NCI-H1048 (cell line): ENCODE measurements at regions not wholly inside any gene's neighbourhood (a gene's known extent, or its start where the extent isn't known, plus 50 kb on each side); places are given as distances from the start of the nearest gene placed in this dataset.
"Not testable (repeated sequence)": the region's sequence is repeated elsewhere in the genome, so short reads cannot be mapped to it uniquely, and the experiment has no call there.

Source experiments
- DNase-seq: peaks from one replicate; lab custom pipeline; 2025; lab: John Stamatoyannopoulos, UW

DNA sequence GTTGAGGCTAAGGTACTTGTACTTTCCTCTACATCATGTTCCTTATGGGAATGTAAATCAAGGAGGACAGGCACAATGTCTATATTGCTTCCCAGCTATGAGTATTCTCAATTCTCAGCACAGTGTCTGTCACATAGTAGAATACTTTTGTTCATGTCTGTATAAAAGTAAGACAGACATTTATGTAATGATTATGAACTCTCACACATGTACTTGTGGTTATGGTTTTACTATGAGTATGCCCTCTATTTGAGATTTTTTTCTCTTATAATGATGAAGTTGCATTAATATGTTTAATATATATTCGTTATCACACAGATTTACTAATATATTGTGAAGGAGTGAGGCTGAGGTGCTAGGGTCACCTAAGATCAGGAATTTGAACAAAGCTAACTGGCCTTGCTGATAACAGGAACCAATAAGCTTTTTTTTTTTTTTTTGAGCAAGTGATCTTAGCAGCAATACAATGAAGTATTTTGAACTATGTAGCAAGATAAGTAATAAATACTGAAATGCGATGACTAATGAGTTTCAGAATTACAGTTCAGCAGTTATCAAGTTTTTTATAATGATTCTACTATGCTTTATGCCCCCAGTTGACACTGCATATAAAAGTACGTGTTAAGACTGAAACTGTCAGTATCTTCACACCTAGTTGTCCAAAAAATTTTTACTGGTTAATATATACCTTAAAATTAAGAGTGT is 623.1 kb downstream of the HTR1B start:
- no peak for DNase-seq

GRCh38 chr6:76839505-76839904 is 623.8 kb downstream of the HTR1B start:
- DNase-seq: no peak

DNA sequence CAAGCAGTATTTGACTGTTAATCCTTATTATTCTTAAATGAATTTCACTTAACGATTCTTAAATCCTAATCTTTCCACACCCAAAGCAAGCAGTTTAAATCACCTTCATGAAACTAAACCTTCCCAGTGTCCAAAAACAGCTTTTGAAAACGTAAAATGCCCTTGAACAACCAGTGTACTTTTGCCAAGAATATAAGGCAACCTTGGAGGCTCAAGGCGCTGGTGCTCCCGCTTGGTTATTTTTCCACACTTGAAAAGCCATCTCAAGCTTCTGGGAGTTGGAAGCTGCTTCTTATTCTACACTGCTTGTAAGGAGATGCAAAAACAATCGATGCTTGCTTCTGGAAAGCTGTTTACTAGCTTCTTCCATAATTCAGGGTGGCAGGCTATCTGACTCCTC is 625.7 kb downstream of the HTR1B start:
- DNase-seq: no peak

GRCh38 chr6:76835695-76836094 is 627.6 kb downstream of the HTR1B start:
- DNase-seq: no peak

GRCh38 chr6:76835293-76835692 is 628.0 kb downstream of the HTR1B start:
- DNase-seq: no peak

GRCh38 chr6:76834399-76834798 is 628.9 kb downstream of the HTR1B start:
- no peak for DNase-seq

DNA sequence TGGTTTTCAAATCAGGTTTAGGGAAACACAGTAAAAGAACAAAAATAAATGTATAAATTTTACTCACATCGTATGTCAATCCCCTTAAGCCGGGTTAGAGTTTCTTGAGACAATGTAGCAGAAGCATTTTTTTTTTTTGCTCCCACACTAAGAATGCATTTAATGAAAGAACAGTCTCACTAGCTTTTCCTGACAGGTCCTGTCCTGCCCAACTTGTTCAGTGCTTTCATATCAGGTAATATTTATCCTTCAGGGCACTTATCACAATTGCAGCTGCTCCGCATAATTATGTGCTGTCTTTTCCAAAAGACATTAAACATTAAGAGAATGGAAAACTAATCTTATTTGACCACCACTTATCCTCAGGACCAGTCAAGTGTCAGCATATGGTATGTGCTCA is 632.0 kb downstream of the HTR1B start:
- DNase-seq: no peak

DNA sequence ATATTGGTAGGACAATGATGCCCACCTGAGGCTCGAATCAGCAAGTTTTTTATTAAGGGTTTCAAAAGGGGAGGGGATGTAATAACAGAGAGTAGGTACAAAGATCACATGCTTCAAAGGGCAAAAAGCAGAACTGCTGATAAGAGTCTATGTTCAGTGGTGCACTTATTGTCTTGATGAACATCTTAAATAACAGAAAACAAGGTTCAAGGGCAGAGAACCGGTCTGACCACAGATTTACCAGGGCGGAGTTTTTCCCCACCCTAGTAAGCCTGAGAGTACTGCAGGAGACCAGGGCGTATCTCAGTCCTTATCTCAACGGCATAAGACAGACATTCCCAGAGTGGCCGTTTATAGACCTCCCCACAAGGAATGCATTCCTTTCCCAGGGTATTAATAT is 639.7 kb downstream of the HTR1B start:
- DNase-seq: not testable (repeated sequence)

GRCh38 chr6:76818451-76818850 is 644.8 kb downstream of the HTR1B start:
- no peak for DNase-seq

- no peak for DNase-seq
Observed at GRCh38 chr6:76817429-76817828, 645.9 kb downstream of the HTR1B start.

DNA sequence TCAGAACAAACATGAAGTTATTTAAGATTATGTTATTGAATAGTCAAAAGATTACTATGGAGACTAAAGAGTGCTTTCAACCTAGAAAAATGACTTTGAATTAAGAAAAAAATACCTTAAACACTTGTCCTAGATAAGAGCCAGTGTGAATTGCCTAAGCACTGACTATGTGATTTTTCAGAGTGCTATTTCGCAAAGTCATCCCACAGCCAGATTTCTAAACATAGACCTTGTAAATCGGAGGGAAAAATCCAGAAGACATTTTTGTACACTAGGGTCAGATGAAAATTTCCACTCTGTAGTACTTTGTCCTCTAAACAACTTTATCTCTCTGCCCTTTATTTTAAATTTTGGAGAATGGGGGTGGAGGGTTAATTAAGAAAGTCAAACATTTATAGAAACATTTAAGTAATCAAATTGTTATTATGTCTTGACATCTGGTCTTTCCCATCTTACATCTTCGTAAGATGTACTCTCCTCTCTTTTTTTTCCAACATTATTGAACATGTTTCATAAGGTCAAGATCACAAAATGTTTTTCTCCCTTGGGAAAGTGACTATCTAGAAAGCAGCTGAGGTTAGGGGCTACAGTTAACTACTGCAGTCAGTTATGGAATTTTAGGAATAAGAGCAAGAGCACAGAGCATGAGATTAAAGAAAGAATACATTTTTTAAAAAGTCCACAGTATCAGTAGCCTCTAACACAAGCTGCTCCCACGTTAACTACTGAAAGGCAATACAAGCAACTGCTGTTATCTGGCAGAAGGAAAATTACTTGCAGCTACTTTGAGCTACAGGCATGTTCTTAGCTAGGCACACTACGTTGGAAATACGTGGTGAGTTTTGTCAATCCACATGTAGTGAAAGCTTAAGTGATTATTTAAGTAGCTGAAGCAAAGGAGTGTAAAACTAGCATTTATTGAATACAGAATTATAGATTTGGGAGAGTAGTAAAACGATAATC is 648.5 kb downstream of the HTR1B start:
- DNase-seq: no peak

- no peak for DNase-seq
Observed at GRCh38 chr6:76810286-76810685, 653.0 kb downstream of the HTR1B start.

DNA sequence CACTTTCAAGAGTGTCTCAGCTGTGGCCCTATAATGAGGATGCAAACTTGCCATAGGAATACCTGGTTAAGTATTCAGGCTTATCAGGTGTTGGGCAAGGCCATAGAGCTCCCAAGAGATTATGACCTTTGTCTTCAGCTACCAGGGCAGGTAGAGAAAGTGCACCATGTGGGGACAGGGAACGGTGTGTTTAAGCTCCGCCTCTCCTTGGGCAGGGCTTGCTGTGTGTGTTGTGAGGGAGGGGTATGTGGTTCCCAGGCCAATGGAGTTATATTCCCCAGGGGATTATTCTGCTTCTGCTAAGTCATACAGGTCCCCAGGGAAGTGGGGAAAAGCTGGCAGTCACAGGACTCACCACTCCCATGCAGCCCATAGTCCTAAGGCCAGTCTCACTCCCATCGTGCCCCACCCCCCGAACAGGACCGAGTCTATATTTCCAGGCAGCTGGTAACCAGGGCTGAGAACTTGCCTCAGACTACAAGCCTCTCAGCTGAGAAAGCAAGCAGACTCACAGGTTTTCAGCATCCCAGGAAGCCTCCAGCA is 660.2 kb downstream of the HTR1B start:
- DNase-seq: no peak

DNA sequence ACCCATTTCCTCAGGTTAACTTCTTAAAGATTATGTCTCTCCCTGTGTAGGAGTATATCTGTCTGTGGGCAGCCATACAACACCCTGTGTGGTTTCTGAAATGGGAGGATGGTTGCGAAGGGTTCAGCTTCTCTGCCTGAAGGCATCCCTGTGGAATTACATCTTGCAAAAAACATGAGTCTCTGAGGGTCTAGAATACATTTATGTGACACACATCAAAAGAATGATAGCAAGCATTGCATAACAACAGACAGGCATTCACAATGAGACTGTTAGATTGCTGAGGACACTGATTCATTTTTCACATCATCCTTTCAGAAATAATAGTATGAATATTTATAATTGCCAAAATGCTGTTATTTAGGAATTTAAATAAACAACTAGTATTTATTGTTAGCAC is 670.9 kb downstream of the HTR1B start:
- no peak for DNase-seq

GRCh38 chr6:76790881-76791280 is 672.4 kb downstream of the HTR1B start:
- DNase-seq: no peak

DNA sequence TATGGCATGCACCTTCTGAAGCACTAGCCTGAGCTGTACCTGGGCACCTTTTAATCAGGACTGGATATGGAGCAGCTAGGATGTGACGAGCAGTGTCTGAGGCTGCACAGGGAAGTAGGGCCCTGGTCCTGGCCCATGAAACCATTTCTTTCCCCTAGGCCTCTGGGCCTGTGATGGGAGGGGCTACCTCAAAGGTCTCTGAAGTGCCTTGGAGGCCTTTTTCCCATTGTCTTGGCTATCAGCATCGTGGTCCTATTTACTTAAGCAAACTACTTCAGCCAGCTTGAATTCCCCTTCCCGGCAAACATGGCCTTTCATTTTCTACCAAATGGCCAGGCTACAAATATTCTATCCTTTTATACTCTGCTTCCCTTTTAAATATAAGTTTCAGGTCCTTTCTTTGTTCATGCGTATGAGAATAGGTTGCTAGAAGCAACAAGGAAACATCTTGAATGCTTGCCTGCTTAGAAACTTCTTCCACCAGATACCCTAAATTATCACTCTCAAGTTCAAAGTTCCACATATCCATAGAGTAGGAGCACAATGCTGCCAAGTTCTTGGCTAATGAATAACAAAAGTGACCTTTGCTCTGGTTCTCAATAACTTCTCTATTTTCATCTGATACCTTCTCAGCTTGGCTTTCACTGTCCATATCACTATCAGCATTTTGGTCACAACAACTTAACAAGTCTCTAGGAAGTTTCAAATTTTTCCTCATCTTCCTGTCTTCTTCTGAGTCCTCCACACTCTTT is 673.1 kb downstream of the HTR1B start:
- DNase-seq: no peak

DNA sequence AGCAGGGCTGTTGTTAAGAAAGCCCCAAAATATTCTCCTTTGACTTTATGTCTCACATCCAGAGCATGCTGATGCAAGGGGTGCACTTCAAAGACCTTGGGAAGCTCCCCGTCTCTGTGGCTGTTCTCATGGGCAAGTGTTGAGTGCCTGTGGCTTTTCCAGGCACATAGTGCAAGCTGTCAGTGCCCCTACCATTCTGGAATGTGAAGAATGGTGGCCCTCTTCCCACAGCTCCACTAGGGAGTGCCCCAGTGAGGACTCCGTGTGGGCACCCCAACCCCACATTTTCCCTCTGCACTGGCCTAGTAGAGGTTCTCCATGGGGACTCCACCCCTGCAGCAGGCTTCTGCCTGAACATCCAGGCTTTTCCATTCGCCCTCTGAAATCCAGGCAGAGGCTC is 673.7 kb downstream of the HTR1B start:
- no peak for DNase-seq

DNA sequence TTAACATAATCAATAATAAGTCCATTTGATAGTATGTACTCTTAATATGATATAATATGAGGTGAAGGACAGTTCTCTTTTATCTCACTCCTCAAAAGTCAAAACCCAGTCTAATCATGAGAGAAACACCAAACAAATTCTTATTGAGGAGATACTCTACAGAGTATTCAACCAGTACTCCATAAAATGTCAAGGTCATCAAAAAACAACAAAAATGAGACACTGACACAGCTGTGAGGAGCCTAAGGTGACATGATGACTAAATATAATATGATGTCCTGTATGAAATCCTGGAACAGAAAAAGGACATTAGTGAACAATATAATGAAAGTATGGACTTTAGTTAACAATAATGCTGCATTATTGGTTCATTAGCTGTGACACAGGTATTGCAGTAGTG is 675.1 kb downstream of the HTR1B start:
- DNase-seq: no peak

DNA sequence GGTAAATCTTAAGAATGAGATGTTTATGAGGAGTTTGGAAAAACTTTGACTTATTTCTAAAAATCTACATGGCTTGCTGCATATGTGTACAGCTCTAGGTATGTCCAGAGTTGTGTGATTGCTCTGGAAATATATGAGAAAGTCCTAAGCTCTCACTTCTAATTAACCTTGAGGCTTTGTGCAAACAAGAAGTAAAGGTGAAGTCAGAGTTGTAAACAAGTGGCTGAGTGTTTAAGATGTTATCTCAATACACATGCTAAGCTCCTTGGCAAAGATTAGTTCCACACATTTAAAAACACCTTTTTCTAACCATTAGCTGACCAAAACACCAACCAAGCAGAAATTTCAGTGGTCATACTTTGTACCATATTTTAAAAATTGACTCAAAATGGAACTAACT is 684.2 kb downstream of the HTR1B start:
- no peak for DNase-seq

DNA sequence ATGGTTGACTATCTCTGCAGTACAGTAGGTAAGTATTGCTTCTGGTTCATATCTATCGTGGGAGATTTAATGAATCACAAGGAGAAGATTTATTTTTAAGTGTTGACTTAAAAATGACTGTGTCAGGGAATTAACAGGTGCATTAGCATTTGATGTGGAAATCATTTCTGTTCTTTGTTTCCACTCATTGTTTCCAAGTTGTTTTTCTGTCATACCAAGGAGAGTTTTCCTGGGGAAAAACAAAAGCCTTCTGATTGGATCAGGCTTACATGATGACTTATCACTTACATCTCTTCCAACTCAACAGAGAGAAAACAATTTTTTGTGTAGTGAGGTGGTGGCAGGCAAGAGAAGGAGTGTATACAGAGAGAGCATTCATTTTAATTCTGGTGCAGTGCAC is 686.4 kb downstream of the HTR1B start:
- no peak for DNase-seq

DNA sequence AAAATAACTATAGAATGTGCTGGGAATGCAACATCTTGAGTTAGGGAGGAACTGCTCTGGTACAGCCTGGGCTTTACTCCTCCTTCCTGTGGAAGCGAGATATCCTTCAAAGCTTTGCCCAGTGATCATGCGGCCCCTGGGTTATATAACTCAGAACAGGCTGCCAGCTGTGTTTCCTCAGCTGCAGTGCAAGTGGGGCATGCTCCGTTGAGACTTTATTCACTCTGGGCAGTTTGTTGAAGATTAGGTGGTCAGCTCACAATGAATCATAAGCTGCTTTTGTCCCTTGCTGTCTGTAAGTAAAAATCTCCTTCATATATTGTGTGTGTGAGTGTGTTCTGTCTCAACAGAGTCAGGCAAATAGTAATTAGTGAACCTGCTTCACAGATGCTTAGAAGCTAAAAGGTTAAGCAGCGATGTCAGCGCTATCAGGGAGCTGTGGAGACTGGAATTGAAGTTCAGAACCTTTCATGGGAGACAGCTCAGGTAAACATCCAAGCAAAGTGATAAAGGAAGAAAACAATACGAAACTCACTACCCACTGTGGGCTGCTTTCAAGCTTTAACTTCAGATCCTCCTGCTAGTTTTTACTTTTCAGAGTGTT is 688.4 kb downstream of the HTR1B start:
- DNase-seq: no peak

DNA sequence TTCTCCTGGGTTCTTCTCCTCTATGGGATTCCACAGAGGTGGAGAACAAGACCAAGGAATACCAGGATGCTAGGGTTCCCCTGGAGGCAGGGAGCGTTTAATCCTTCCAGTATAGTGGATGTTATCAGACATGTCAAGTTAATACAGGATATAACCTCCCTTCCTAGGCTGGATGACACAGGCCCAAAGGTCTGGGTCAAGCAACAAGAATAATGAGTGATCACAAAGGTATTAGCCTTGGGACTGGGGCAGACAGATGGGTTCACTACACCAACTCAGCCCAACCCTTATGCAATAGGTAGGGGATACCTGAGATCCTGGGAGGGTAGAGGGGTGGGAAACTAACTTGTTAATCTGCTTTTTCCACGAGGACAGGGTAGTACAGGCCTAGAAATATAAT is 690.3 kb downstream of the HTR1B start:
- no peak for DNase-seq
